H1 (cell line): ENCODE measurements at regions not wholly inside any gene's neighbourhood (a gene's known extent, or its start where the extent isn't known, plus 50 kb on each side); places are given as distances from the start of the nearest gene placed in this dataset.

ENCODE experiments used
- CTCF ChIA-PET: fragments of 300-600 bp; sonication (Branson Sonifier 250); formaldehyde crosslinking; loops from one replicate; lab custom pipeline; 2021; ENCODE audit not compliant: partially characterized antibody; lab: Charles Lee
- POLR2A ChIA-PET: fragments of 300-600 bp; sonication (Branson Sonifier 250); formaldehyde crosslinking; loops from one replicate; lab custom pipeline; 2021; ENCODE audit warnings: inconsistent platforms; ENCODE audit not compliant: partially characterized antibody; lab: Charles Lee
- DNase-seq, 2 experiments: peaks; one replicate each; pipeline versions ENCODE4 v3.0.0 to v3.0.0-alpha.2; 2010 to 2022; ENCODE audit warnings: low spot score in 2 of 2, low read depth in 1 of 2, mixed read lengths in 1 of 2
- FAIRE-seq: peaks from 2 replicates; lab custom pipeline; 2011; peaks lifted over from hg19 to GRCh38; lab: Jason Lieb, UNC
- H2AFZ ChIP-seq: 2 replicates; pipeline ENCODE4 v1.8.1; 2012; ENCODE audit warnings: low read length, inconsistent platforms
- H2AK5ac ChIP-seq: 2 replicates; pipeline ENCODE4 v1.6.1; 2013; ENCODE audit warnings: low read depth, low read length
- H2BK120ac ChIP-seq: replicated peaks from 2 replicates; pipeline ENCODE3; 2013; ENCODE audit warnings: low read depth, low read length, inconsistent platforms
- H2BK12ac ChIP-seq: 2 replicates; pipeline ENCODE4 v1.6.1; 2013; ENCODE audit warnings: low read depth, low read length
- H2BK15ac ChIP-seq: 2 replicates; pipeline ENCODE4 v1.6.1; 2013; ENCODE audit warnings: low read length
- H2BK20ac ChIP-seq: 2 replicates; pipeline ENCODE4 v1.6.1; 2013; ENCODE audit warnings: low read length
- H2BK5ac ChIP-seq: 2 replicates; pipeline ENCODE4 v1.6.1; 2013; ENCODE audit warnings: low read depth, low read length
- H3K14ac ChIP-seq: 2 replicates; pipeline ENCODE4 v1.6.1; 2013; ENCODE audit warnings: inconsistent platforms; ENCODE audit not compliant: insufficient read length
- H3K18ac ChIP-seq: 2 replicates; pipeline ENCODE4 v1.6.1; 2013; ENCODE audit warnings: low read length; ENCODE audit errors: extremely low read depth
- H3K23ac ChIP-seq: 2 replicates; pipeline ENCODE4 v1.6.1; 2013; ENCODE audit warnings: inconsistent platforms; ENCODE audit not compliant: insufficient read length
- H3K23me2 ChIP-seq: 2 replicates; pipeline ENCODE4 v1.6.1; 2013; ENCODE audit warnings: low read depth, low read length
- H3K27ac ChIP-seq: 2 replicates; pipeline ENCODE4 v1.6.1; 2011; ENCODE audit warnings: low read depth, low read length, inconsistent platforms
- H3K27me3 ChIP-seq, 4 experiments: replicated peaks in 1 of 4; 1 replicate in 1 of 4; 2 replicates in 3 of 4; pipeline versions ENCODE4 v1.6.1 to v1.8.1; 2011 to 2013; ENCODE audit warnings: low read length in 3 of 4, mild to moderate bottlenecking in 3 of 4, inconsistent platforms in 2 of 4, mixed read lengths in 2 of 4, moderate library complexity in 1 of 4; ENCODE audit not compliant: control insufficient read depth in 3 of 4, insufficient read depth in 3 of 4; ENCODE audit errors: extremely low read depth in 1 of 4
- H3K36me3 ChIP-seq, 4 experiments: 2 replicates each; pipeline versions ENCODE4 v1.6.1 to v1.8.1; 2011 to 2013; ENCODE audit warnings: mild to moderate bottlenecking in 4 of 4, low read length in 3 of 4, moderate library complexity in 2 of 4, control low read depth in 1 of 4, inconsistent platforms in 1 of 4; ENCODE audit not compliant: insufficient read depth in 4 of 4, control insufficient read depth in 2 of 4
- H3K4ac ChIP-seq: replicated peaks from 2 replicates; pipeline ENCODE3; 2013; ENCODE audit warnings: low read length, low read depth, mixed read lengths, inconsistent platforms; ENCODE audit not compliant: insufficient read length
- H3K4me1 ChIP-seq, 4 experiments: replicated peaks in 1 of 4; 1 replicate in 1 of 4; 2 replicates in 3 of 4; pipeline versions ENCODE4 v1.6.1 to v1.8.1; 2011 to 2013; ENCODE audit warnings: low read length in 3 of 4, inconsistent platforms in 2 of 4, mixed read lengths in 1 of 4; ENCODE audit not compliant: insufficient read depth in 4 of 4, control insufficient read depth in 3 of 4
- H3K4me2 ChIP-seq, 2 experiments: 2 replicates each; pipeline versions ENCODE4 v1.6.1 to v1.8.1; 2011 to 2013; ENCODE audit warnings: low read depth in 2 of 2, low read length in 2 of 2, control low read depth in 1 of 2, inconsistent platforms in 1 of 2, mild to moderate bottlenecking in 1 of 2; ENCODE audit not compliant: insufficient read depth in 1 of 2
- H3K4me3 ChIP-seq, 4 experiments: fragments of 200-600, 300-600 bp in 1 of 4; sonication (generic), shearing (Covaris generic), sonication (Bioruptor Twin) in 1 of 4; 2 replicates each; pipeline versions ENCODE4 v1.5.1 to v1.8.1; 2011 to 2016; ENCODE audit warnings: low read length in 4 of 4, low read depth in 3 of 4, control low read depth in 2 of 4, inconsistent platforms in 2 of 4, mild to moderate bottlenecking in 2 of 4, mixed read lengths in 1 of 4, moderate library complexity in 1 of 4; ENCODE audit not compliant: insufficient read depth in 2 of 4; ENCODE audit errors: extremely low read depth in 1 of 4
- H3K56ac ChIP-seq: replicated peaks from 2 replicates; pipeline ENCODE3; 2013; ENCODE audit warnings: low read depth, mild to moderate bottlenecking, mixed read lengths, low read length, inconsistent platforms; ENCODE audit not compliant: insufficient read length
- H3K79me1 ChIP-seq: 2 replicates; pipeline ENCODE4 v1.6.1; 2013; ENCODE audit warnings: low read depth, low read length, control low read depth
- H3K79me2 ChIP-seq, 2 experiments: 2 replicates each; pipeline versions ENCODE4 v1.6.1 to v1.8.1; 2012 to 2013; ENCODE audit warnings: low read length in 2 of 2, mild to moderate bottlenecking in 2 of 2, inconsistent platforms in 1 of 2; ENCODE audit not compliant: insufficient read depth in 2 of 2, control insufficient read depth in 1 of 2
- H3K9ac ChIP-seq, 4 experiments: replicated peaks in 1 of 4; 1 replicate in 1 of 4; 2 replicates in 3 of 4; pipeline versions ENCODE4 v1.6.1 to v1.8.1; 2011 to 2013; ENCODE audit warnings: low read depth in 3 of 4, low read length in 3 of 4, control low read depth in 2 of 4, mild to moderate bottlenecking in 2 of 4, moderate library complexity in 2 of 4, inconsistent platforms in 1 of 4; ENCODE audit errors: extremely low read depth in 1 of 4
- H3K9me3 ChIP-seq, 2 experiments: 2 replicates each; pipeline versions ENCODE4 v1.6.1 to v1.8.1; 2012 to 2013; ENCODE audit warnings: mild to moderate bottlenecking in 2 of 2, moderate library complexity in 2 of 2, control low read depth in 1 of 2, inconsistent platforms in 1 of 2, low read depth in 1 of 2, low read length in 1 of 2, mixed read lengths in 1 of 2; ENCODE audit not compliant: insufficient read depth in 2 of 2
- H4K20me1 ChIP-seq, 2 experiments: replicated peaks in 1 of 2; 2 replicates each; pipeline versions ENCODE3 to v1.8.1; 2011 to 2013; ENCODE audit warnings: inconsistent platforms in 2 of 2, low read length in 2 of 2, mild to moderate bottlenecking in 1 of 2; ENCODE audit not compliant: insufficient read depth in 2 of 2, control insufficient read depth in 1 of 2
- H4K5ac ChIP-seq: 2 replicates; pipeline ENCODE4 v1.6.1; 2013; ENCODE audit warnings: low read length, low read depth, mixed read lengths, inconsistent platforms; ENCODE audit not compliant: insufficient read length
- H4K8ac ChIP-seq: 2 replicates; pipeline ENCODE4 v1.8.0; 2013; ENCODE audit warnings: mild to moderate bottlenecking, moderate library complexity, low read length, inconsistent platforms; ENCODE audit not compliant: insufficient read depth; ENCODE audit errors: extremely low read depth
- H4K91ac ChIP-seq: replicated peaks from 2 replicates; pipeline ENCODE3; 2013; ENCODE audit warnings: low read length, mixed read lengths, inconsistent platforms; ENCODE audit not compliant: insufficient read length
- BCL11A ChIP-seq, 2 experiments: IDR thresholded peaks; one replicate each; pipeline ENCODE4 v1.6.1; 2011; ENCODE audit warnings: low read depth in 2 of 2, low read length in 2 of 2, mild to moderate bottlenecking in 2 of 2
- CEBPB ChIP-seq: IDR thresholded peaks from 2 replicates; pipeline ENCODE4 v1.6.1; 2012; ENCODE audit warnings: low read depth, low read length
- GABPA ChIP-seq: IDR thresholded peaks from 2 replicates; pipeline ENCODE4 v1.6.1; 2011; ENCODE audit warnings: mild to moderate bottlenecking, low read length, moderate library complexity, borderline replicate concordance; ENCODE audit not compliant: insufficient read depth
- KDM5A ChIP-seq: fragments of 200-600 bp; IDR thresholded peaks from 2 replicates; pipeline ENCODE4 v1.7.1; 2012; ENCODE audit warnings: mild to moderate bottlenecking, low read length, inconsistent platforms, mixed read lengths
- MAX ChIP-seq: IDR thresholded peaks from 2 replicates; pipeline ENCODE4 v1.6.1; 2012; ENCODE audit warnings: inconsistent platforms
- NANOG ChIP-seq: IDR thresholded peaks from 2 replicates; pipeline ENCODE4 v1.6.1; 2011; ENCODE audit warnings: low read length, low read depth, mild to moderate bottlenecking, inconsistent platforms; ENCODE audit not compliant: insufficient read depth, poor library complexity, severe bottlenecking
- POLR2AphosphoS5 ChIP-seq: IDR thresholded peaks from 2 replicates; pipeline ENCODE4 v1.6.1; 2011; ENCODE audit warnings: low read depth, low read length
- RBBP5 ChIP-seq: IDR thresholded peaks from 2 replicates; pipeline ENCODE4 v1.7.1; 2012; ENCODE audit warnings: low read depth, mild to moderate bottlenecking, inconsistent platforms, low read length, moderate library complexity, borderline replicate concordance
- SIX5 ChIP-seq: IDR thresholded peaks from 2 replicates; pipeline ENCODE4 v1.6.1; 2011; ENCODE audit warnings: mild to moderate bottlenecking, low read depth, low read length
- TBP ChIP-seq: IDR thresholded peaks from 2 replicates; pipeline ENCODE4 v1.6.1; 2011; ENCODE audit warnings: low read depth, low read length, improper control_type of control experiment
- TEAD4 ChIP-seq: IDR thresholded peaks from 2 replicates; pipeline ENCODE4 v1.6.1; 2012; ENCODE audit warnings: low read depth, low read length, inconsistent platforms, mixed read lengths
- YY1 ChIP-seq: IDR thresholded peaks from 2 replicates; pipeline ENCODE4 v1.6.1; 2011; ENCODE audit warnings: low read depth, mild to moderate bottlenecking, low read length

DNA sequence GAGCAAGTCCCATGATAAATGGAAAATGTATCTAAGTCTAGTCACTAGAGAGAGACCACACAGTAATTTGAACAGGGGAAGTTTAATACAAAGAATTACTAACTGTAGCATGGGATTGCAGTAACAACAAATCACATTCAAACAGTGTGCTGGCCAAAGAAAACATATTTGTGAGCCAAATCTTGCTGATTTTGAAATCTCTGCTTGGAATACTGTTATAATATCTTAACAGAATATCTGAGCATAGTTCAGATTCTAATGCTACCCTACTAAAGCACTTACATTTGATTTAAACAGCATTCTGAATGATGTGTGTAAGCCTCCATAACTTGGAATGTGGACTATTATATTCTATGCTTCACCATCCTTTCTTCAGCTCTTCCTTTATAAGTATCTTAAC is 270.0 kb upstream of the BRINP3 start:
- Histone ChIP-seq H2AK5ac (no peak overlapping the region), H3K4me3 (no peak overlapping the region), H3K4me2 (no peak overlapping the region), H2BK20ac (no peak overlapping the region), H3K79me2 (no peaks in the 10 kb centered on the region), H2BK5ac (no peak overlapping the region), H4K8ac (no peak overlapping the region), H2BK12ac (no peak overlapping the region), H3K23ac (no peak overlapping the region), H4K5ac (no peak overlapping the region), H3K27ac (no peak overlapping the region), H3K9me3 (no peaks in the 10 kb centered on the region), H2AFZ (no peak overlapping the region), H3K23me2 (no peaks in the 10 kb centered on the region), H3K27me3 (no peaks in the 10 kb centered on the region), H3K79me1 (no peaks in the 10 kb centered on the region), H3K14ac (no peak overlapping the region), H3K18ac (no peak overlapping the region), H2BK15ac (no peak overlapping the region), H4K20me1 (no peaks in the 10 kb centered on the region), H3K9ac (no peak overlapping the region), H4K91ac (no peak overlapping the region), H3K4ac (no peak overlapping the region), H3K56ac (no peak overlapping the region), H3K4me1 (no peaks in the 10 kb centered on the region), H3K36me3 (no peaks in the 10 kb centered on the region), H2BK120ac (no peak overlapping the region)
- ChIA-PET CTCF (no interaction called here), POLR2A (no interaction called here)
- DNase-seq (no peak), FAIRE-seq (no peak)
- TF ChIP-seq BCL11A (IDR thresholded peaks at IDR 0.05; ENCODE audit: low read depth in 2 of 2, low read length in 2 of 2) (no peak), RBBP5 (no peak), GABPA (no peak), CEBPB (no peak), TEAD4 (no peak), POLR2AphosphoS5 (no peak), MAX (no peak), TBP (no peak), NANOG (no peak), KDM5A (no peak), YY1 (no peak), SIX5 (no peak)
